Fibroblast of pulmonary artery (primary cell): ENCODE measurements at regions not wholly inside any gene's neighbourhood (a gene's known extent, or its start where the extent isn't known, plus 50 kb on each side); places are given as distances from the start of the nearest gene placed in this dataset.

Source experiments
- DNase-seq: peaks from one replicate; pipeline ENCODE4 v3.0.0-alpha.2; 2010; ENCODE audit warnings: low read depth
- H3K4me3 ChIP-seq: replicated peaks from 2 replicates; pipeline ENCODE4 v1.5.1; 2011; ENCODE audit warnings: low read depth, mild to moderate bottlenecking, control low read depth, low read length, moderate library complexity
- CTCF ChIP-seq: IDR thresholded peaks from 2 replicates; pipeline ENCODE4 v1.5.1; 2011; ENCODE audit warnings: mild to moderate bottlenecking, control low read depth, low read length, inconsistent platforms; ENCODE audit errors: missing control alignments

GRCh38 chr21:31529406-31529805 lies 130.1 kb upstream of the SOD1 start:
- H3K4me3 ChIP-seq = no peak overlapping the region
- DNase-seq = no peak
- TF ChIP-seq CTCF = no peak

GRCh38 chr21:31526040-31526439 lies 133.5 kb upstream of the SOD1 start:
- no peak for DNase-seq
- no peak for TF ChIP-seq CTCF

GRCh38 chr21:31524140-31524539 lies 135.4 kb upstream of the SOD1 start:
- H3K4me3 ChIP-seq = no peak overlapping the region
- no peak for DNase-seq
- no peak for TF ChIP-seq CTCF

More at GRCh38 chr21:31526040-31526439, 133.5 kb upstream of the SOD1 start:
- no peak overlapping the region for H3K4me3 ChIP-seq

GRCh38 chr21:31521515-31521914 lies 138.0 kb upstream of the SOD1 start:
- no peak for TF ChIP-seq CTCF
- DNase-seq = no peak

GRCh38 chr21:31520561-31521098 lies 138.9 kb upstream of the SOD1 start:
- no peak overlapping the region for H3K4me3 ChIP-seq
- no peak for TF ChIP-seq CTCF
- no peak for DNase-seq

More at GRCh38 chr21:31521515-31521914, 138.0 kb upstream of the SOD1 start:
- no peak overlapping the region for H3K4me3 ChIP-seq

- TF ChIP-seq CTCF = no peak
- H3K4me3 ChIP-seq = no peak overlapping the region
- DNase-seq = no peak
These were observed 140.9 kb upstream of the SOD1 start for GRCh38 chr21:31518580-31518979.

GRCh38 chr21:31517664-31518414 lies 141.7 kb upstream of the SOD1 start:
- no peak for DNase-seq
- H3K4me3 ChIP-seq = no peak overlapping the region
- TF ChIP-seq CTCF = no peak
